SK-N-MC (cell line): ENCODE measurements at regions not wholly inside any gene's neighbourhood (a gene's known extent, or its start where the extent isn't known, plus 50 kb on each side); places are given as distances from the start of the nearest gene placed in this dataset.
"Not testable (repeated sequence)": the region's sequence is repeated elsewhere in the genome, so short reads cannot be mapped to it uniquely, and the experiment has no call there.

ENCODE experiments used
- DNase-seq: peaks from one replicate; pipeline ENCODE4 v3.0.0-alpha.2; 2011; ENCODE audit warnings: low read depth, low spot score
- H3K27ac ChIP-seq: fragments of 200-600 bp; sonication (generic); 2 replicates; pipeline ENCODE4 v1.5.1; 2016; ENCODE audit warnings: mixed run types
- H3K36me3 ChIP-seq: fragments of 200-600 bp; sonication (generic); 2 replicates; pipeline ENCODE4 v1.6.1; 2017; ENCODE audit warnings: antibody characterized with exemption, low read length, mixed read lengths; ENCODE audit not compliant: insufficient read depth
- H3K4me3 ChIP-seq: fragments of 200-600 bp; sonication (generic); 2 replicates; pipeline ENCODE4 v1.5.1; 2016
- H3K9ac ChIP-seq: fragments of 200-600 bp; sonication (generic); 2 replicates; pipeline ENCODE4 v1.8.0; 2017; ENCODE audit warnings: mixed run types, mixed read lengths; ENCODE audit not compliant: insufficient read length
- H3K9me3 ChIP-seq: fragments of 200-600 bp; sonication (generic); 2 replicates; pipeline ENCODE4 v1.6.1; 2017; ENCODE audit warnings: low read depth, mild to moderate bottlenecking, antibody characterized with exemption, low read length, moderate library complexity, mixed read lengths
- EZH2 ChIP-seq: fragments of 200-600 bp; sonication (generic); IDR thresholded peaks from one replicate; pipeline ENCODE4 v1.6.1; 2017; ENCODE audit warnings: antibody characterized with exemption
- FOXP2 ChIP-seq: optimal IDR thresholded peaks from 2 replicates; pipeline ENCODE3; 2011; ENCODE audit warnings: mild to moderate bottlenecking, moderate library complexity; ENCODE audit not compliant: insufficient read depth; ENCODE audit errors: extremely low read length, control extremely low read depth
- POLR2AphosphoS5 ChIP-seq: IDR thresholded peaks from 2 replicates; pipeline ENCODE4 v1.6.1; 2012; ENCODE audit warnings: mild to moderate bottlenecking, low read depth, low read length, borderline replicate concordance

DNA sequence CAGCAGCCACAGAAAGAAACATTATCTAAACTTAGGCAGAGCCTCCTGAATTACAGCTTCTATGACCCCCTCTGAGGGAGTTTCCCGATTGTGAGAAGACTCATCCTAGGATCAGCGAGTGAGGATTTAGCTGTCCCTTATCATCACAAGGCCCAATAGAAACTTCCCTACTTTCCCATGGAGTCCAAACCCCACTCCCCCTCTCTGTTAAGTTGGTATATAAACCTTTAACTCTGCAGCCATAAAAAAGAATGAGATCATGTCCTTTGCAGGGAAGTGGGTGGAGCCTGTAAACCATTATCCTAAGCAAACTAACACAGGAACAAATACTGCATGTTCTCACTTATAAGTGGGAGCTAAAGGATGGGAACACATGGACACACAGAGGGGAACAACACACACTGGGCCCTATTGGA lies 78.8 kb downstream of the MYL12B start:
- no peak for TF ChIP-seq FOXP2
- TF ChIP-seq POLR2AphosphoS5: no peak
- TF ChIP-seq EZH2: no peak
- Histone ChIP-seq H3K4me3 (no peak overlapping the region), H3K9me3 (no peaks in the 10 kb centered on the region), H3K36me3 (no peaks in the 10 kb centered on the region), H3K27ac (no peak overlapping the region), H3K9ac (no peak overlapping the region)
- DNase-seq: no peak

GRCh38 chr18:3342628-3343027 lies 80.7 kb downstream of the MYL12B start:
- DNase-seq: no peak
- no peak overlapping the region for H3K4me3 ChIP-seq
- no peaks in the 10 kb centered on the region for H3K36me3 ChIP-seq
- no peak overlapping the region for H3K27ac ChIP-seq
- TF ChIP-seq POLR2AphosphoS5: no peak
- no peak for TF ChIP-seq FOXP2
- TF ChIP-seq EZH2: no peak
- no peaks in the 10 kb centered on the region for H3K9me3 ChIP-seq
- H3K9ac ChIP-seq: no peak overlapping the region

GRCh38 chr18:3345452-3345851 lies 83.5 kb downstream of the MYL12B start:
- H3K9me3 ChIP-seq: no peaks in the 10 kb centered on the region
- no peak for DNase-seq
- H3K4me3 ChIP-seq: no peak overlapping the region
- no peak overlapping the region for H3K27ac ChIP-seq
- no peak overlapping the region for H3K9ac ChIP-seq
- H3K36me3 ChIP-seq: no peaks in the 10 kb centered on the region
- no peak for TF ChIP-seq EZH2
- no peak for TF ChIP-seq POLR2AphosphoS5
- TF ChIP-seq FOXP2: no peak

DNA sequence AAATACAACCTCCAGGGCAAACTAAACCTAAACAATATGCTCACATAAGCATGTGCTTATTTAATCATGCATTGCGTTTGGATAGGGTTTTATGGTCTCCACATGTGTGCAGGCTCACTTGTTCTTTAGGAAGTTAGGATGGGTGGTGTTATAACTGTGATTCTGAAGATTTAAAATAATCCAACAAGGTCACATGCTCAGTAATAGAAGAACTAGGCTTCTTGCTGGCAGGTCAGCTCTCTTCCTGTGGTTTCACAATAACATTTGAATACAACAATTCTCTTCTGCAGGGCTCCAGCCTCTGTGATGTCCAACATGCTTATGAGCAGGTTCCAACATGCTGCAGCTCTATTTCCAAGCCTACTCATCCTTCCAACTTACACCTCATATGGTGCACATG lies 84.0 kb downstream of the MYL12B start:
- Histone ChIP-seq H3K27ac (no peak overlapping the region), H3K9me3 (no peaks in the 10 kb centered on the region), H3K36me3 (no peaks in the 10 kb centered on the region), H3K9ac (no peak overlapping the region), H3K4me3 (no peak overlapping the region)
- DNase-seq: no peak
- TF ChIP-seq EZH2 (no peak), POLR2AphosphoS5 (no peak), FOXP2 (no peak)

- DNase-seq: no peak
- Histone ChIP-seq H3K4me3 (no peak overlapping the region), H3K36me3 (no peaks in the 10 kb centered on the region), H3K9ac (no peak overlapping the region), H3K27ac (no peak overlapping the region), H3K9me3 (no peaks in the 10 kb centered on the region)
- TF ChIP-seq POLR2AphosphoS5: no peak
- no peak for TF ChIP-seq EZH2
- no peak for TF ChIP-seq FOXP2
Observed at GRCh38 chr18:3346487-3346886, 84.6 kb downstream of the MYL12B start.

- DNase-seq: no peak
- Histone ChIP-seq H3K36me3 (no peaks in the 10 kb centered on the region), H3K9ac (no peak overlapping the region), H3K27ac (no peak overlapping the region), H3K9me3 (no peaks in the 10 kb centered on the region), H3K4me3 (no peak overlapping the region)
- no peak for TF ChIP-seq FOXP2
- TF ChIP-seq POLR2AphosphoS5: no peak
Observed at GRCh38 chr18:3347286-3347803, 85.4 kb downstream of the MYL12B start.

GRCh38 chr18:3348176-3348575 lies 86.2 kb downstream of the MYL12B start:
- Histone ChIP-seq H3K27ac (no peak overlapping the region), H3K9me3 (no peaks in the 10 kb centered on the region), H3K4me3 (no peak overlapping the region), H3K9ac (no peak overlapping the region), H3K36me3 (no peaks in the 10 kb centered on the region)
- DNase-seq: no peak
- TF ChIP-seq EZH2 (no peak), FOXP2 (no peak), POLR2AphosphoS5 (no peak)

DNA sequence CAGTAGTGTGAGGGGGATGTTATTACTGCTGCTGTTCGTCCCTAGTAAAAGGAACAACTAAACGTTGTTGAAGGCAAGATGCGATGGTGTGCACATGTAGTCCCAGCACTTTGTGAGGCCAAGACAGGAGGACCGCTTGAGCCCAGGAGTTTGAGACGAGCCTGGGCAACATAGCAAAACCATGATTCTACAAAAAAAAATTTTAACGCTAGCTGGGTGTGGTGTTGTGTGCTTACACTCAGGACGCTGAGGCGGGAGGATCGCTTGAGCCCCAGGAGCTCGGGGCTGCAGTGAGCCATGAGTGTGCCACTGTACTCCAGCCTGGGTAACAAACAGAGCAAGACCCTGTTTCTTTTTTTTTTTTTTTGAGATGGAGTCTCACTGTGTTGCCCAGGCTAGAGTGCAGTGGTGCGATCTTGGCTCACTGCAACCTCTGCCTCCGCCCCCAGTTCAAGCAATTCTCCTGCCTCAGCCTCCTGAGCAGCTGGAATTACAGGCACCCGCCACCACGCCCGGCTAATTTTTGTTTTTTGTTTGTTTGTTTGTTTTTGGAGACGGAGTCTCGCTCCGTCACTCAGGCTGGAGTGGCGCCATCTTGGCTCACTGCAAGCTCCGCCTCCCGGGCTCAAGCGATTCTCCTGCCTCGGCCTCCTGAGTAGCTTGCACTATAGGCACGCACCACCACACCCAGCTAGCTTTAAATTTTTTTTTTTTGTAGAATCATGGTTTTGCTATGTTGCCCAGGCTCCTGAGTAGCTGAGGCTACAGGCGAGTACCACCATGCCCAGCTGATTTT lies 87.3 kb downstream of the MYL12B start:
- DNase-seq, H3K9me3 ChIP-seq, H3K27ac ChIP-seq, H3K36me3 ChIP-seq, H3K9ac ChIP-seq, H3K4me3 ChIP-seq: not testable (repeated sequence)

GRCh38 chr18:3350021-3350420 lies 88.1 kb downstream of the MYL12B start:
- no peaks in the 10 kb centered on the region for H3K36me3 ChIP-seq
- no peak for DNase-seq
- no peak for TF ChIP-seq POLR2AphosphoS5
- TF ChIP-seq FOXP2: no peak
- TF ChIP-seq EZH2: no peak

More at GRCh38 chr18:3350021-3350420, 88.1 kb downstream of the MYL12B start:
- Histone ChIP-seq H3K27ac (no peak overlapping the region), H3K9me3 (no peaks in the 10 kb centered on the region), H3K4me3 (no peak overlapping the region), H3K9ac (no peak overlapping the region)
